ENCODE measurements at regions not wholly inside any gene's neighbourhood (a gene's known extent, or its start where the extent isn't known, plus 50 kb on each side); places are given as distances from the start of the nearest gene placed in this dataset.

DNA sequence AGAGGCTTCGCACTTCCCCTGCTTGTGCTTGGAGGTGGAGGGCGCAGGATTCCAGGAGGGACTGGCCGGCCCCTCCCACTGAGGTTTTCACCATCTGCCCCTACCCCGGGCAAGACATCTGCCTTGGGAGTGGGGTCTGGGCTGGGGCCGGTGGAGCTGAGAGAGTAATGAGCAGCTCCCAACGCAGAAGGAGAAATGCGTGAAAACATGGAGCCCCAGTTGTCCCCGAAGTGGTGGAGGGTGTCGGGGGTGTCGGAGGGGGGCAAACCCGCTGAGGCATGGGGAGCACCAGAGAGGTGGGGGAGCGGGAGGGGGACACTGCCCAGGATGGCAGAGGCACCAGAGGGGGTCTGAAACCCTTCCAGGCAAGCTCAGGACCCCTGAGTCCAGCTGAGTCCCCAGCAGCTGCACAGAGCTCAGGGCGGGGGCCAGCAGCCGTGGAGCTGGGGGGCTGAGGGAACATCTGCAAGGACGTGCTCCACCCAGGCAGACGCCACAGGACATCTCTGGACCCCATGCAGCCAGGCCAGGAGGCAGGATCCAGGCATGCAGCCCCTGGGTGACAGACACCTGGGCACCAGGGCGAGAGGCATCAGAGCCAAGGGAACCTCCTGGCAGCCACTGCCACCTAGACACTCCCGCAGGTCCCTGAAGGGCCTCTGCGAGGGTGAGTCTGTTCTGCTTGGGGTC lies 110.6 kb downstream of the SIK1 start:
- no peak for DNase-seq

DNA sequence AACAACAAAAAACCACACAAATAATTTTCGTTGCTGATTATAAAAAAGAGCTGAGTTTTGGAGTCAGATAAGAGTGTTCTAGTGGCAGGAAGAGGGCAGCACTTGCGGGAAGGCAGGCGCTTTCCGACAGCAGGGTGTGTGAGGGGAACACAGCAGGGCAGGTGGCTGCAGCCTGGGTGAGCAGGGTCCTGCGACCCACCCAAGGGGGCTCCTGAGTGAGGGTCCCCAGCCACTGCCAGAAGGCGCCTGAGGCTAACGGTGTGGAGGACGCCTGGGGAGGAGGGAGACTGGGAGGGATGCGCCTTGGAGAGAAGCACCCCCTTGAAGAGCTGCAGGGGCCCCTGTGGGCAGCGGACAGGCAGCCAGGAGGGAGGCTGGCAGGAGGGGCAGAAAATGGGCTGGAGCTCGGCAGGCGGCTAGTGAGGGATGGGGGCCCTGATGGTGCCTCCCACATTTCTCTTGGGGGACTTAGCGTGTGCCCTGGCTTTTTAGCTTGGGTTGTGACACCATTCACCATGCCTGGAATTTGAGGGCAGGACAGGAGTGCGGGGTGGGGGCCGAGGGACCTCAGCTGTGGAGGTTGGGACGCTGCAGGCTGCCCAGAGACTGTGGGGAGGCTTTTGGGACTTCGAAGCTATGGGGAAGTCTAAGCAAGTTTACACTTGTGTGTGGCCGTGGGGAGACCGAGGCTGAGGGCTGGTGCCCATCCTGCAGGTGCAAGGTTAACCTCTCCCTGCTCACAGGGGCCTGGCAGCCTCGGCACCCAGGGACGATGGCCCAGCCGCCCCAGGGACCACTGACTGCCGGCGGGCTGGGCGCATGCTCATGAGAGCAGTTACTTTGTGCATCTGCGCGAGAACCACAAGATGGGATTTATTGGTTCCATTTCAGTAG lies 111.4 kb downstream of the SIK1 start:
- no peak for DNase-seq

- no peak for DNase-seq
Observed at GRCh38 chr21:43313939-43314405, 113.0 kb downstream of the SIK1 start.

DNA sequence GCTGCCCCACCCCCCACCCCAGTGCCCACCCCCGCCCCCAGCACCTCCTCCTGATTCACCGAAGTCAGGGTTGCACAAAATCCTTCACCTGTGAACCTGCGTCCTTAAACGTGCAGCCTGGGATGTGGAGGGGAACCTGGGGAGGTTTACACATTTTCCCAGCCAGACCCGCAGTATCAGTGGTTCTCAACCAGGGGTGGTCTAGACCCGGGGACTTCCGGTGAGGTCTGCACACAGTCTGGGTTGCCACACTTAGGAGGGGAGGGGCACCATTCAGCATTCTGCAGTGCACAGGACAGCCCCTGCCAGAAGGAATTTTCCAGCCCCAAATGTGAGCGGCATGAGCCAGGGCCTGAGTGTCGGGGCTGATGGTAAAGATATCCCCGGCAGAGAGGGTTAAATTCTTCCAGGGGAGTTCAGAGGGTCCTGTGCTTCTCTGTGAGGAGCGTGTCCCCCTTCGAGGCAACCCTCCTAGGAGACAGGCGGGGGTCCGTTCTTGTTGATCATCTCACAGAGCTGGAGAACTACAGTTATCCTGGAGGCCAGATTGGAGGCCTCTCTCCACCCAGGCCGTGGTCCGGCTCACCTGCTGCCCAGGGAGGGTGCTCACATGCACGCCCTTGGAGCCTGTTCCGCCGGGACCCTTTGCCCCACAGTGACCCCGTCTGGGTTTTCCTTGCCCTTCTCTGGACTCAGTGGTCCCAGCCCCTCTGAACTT lies 113.6 kb downstream of the SIK1 start:
- DNase-seq: no peak

DNA sequence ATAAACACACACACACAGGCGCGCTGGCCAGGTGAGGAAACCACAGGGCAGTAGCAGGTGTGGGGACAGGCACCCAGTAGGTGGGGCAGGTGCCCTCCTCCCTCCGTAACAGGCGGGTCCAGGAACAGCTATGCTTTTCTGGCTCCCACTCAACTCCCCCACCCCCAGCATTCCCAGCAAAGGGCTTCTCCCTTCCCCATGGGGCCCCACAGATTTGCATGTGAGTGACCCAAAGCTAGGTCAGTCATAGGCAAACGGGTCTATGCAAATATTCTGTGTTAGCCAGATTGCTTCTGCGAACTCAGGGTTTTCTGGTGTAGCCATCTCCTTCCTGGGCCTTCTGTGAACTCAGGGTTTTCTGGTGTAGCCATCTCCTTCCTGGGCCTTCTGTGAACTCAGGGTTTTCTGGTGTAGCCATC lies 114.2 kb downstream of the SIK1 start:
- DNase-seq: no peak

GRCh38 chr21:43312011-43312410 lies 114.9 kb downstream of the SIK1 start:
- no peak for DNase-seq

DNA sequence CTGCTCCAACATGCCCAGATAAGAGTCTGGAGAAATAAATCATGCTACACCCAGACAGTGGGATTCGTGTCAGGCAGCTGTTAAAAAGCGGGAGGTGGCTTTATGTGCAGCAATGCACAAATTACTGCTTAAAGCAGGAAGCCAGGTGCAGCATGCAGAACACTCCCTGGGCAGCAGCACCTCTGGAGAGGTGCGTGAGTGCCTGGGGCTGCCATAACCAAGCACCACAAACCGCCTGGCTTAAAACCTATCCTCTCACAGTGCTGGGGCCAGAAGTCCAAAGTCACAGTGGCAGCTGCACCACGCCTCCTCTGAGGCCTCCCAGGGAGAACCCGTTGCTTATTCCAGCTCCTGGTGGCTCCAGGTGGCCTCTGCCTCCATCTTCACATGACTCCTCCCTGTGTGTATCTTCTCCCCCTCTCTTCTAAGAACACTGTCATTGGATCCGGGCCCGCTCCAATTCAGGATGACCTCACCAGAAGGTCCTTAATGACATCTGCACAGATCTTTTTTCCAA lies 115.6 kb downstream of the SIK1 start:
- DNase-seq: peak; percentile 84

- DNase-seq: no peak
Observed at GRCh38 chr21:43308815-43309283, 118.1 kb downstream of the SIK1 start.

DNA sequence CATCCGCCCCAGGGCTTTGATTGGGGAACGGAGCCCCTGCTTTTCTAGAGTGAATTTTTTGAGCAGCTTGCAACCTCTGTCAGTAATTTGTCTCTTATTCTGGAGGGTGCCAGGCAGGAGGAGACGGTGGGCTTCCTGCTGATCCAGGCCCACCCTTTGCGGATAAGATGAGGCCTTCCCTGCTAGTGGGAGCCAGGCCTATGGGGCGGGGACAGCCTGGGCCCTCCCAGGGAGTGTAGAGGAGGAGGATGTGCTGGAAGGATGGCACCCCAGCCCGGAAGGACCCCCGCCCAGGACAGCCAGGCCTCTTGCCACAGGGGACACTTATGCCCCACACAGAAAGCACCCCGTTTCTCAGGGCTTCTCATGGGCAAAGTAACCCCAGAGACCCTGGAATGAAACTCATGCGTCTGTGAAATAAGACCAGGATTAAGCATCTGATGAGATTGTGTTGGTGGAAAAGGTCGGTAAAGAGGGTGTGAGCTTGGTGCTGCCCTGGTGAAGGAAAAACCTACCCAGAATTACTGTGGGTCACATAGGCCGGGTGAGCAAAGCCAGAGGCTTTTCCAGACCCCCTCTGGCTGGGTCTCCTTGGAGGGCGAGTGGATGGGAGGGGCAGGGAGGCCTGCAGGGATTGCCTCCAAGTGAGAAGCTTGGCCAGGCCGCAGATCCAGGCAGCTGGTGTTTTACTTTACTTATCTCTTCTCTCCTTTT lies 118.7 kb downstream of the SIK1 start:
- DNase-seq: no peak

- DNase-seq: no peak
Observed at GRCh38 chr21:43307677-43308070, 119.3 kb downstream of the SIK1 start.

GRCh38 chr21:43306911-43307676 lies 119.8 kb downstream of the SIK1 start:
- peak; percentile 32 for DNase-seq

GRCh38 chr21:43306391-43306790 lies 120.5 kb downstream of the SIK1 start:
- DNase-seq: no peak

GRCh38 chr21:43305811-43306311 lies 121.1 kb downstream of the SIK1 start:
- no peak for DNase-seq

DNA sequence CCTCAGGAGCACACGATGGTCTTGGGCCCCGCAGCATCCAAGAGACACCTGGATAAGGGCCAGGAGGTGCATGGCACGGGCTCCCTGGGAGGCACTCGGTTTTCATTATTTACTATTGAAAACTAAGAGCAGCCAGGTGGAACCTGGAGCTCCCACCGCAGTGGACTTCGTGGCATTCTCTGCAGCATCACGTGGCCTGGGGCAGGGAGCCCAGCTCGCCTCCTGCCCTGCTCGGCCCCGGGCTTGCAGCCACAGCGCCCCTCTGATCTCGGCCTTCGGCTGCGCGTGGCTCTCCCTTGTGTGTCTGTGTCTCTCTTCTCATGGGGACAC lies 121.6 kb downstream of the SIK1 start:
- no peak for DNase-seq

DNA sequence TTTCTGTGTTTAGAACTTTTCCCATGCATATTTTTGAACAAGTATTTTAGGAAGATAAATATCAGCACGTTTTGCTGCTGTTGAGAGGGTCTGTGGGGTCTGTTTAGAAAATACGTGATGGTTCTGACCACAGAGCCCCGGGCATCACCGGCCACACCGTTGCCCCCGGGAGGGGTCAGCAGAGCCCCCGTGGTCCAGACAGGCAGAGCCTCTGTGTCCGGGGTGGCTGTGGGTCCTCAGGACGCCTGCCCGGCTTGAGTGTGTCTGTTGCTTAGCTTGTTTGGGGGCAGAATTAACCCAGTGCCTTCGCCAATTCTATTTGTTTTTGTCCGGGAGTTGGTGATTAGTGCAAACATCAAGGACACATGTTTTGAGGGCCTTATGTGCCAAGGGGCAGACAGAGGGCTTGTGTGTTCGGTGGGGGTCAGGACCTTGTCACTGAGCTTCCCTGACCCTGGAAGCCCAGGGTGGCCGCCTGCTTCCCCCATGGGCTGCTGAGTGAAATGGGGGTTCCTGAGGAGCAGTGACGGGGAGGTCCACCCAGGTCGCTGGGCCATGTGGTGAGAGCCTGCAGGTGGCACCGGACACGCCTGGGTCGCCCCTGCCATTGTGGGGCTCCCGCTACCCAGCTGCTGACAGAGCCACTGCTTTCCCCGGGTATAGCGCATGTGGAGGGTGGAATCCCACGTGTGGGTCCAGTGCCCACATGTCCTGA lies 122.2 kb downstream of the SIK1 start:
- DNase-seq: no peak

GRCh38 chr21:43304206-43304605 lies 122.7 kb downstream of the SIK1 start:
- DNase-seq: no peak

DNA sequence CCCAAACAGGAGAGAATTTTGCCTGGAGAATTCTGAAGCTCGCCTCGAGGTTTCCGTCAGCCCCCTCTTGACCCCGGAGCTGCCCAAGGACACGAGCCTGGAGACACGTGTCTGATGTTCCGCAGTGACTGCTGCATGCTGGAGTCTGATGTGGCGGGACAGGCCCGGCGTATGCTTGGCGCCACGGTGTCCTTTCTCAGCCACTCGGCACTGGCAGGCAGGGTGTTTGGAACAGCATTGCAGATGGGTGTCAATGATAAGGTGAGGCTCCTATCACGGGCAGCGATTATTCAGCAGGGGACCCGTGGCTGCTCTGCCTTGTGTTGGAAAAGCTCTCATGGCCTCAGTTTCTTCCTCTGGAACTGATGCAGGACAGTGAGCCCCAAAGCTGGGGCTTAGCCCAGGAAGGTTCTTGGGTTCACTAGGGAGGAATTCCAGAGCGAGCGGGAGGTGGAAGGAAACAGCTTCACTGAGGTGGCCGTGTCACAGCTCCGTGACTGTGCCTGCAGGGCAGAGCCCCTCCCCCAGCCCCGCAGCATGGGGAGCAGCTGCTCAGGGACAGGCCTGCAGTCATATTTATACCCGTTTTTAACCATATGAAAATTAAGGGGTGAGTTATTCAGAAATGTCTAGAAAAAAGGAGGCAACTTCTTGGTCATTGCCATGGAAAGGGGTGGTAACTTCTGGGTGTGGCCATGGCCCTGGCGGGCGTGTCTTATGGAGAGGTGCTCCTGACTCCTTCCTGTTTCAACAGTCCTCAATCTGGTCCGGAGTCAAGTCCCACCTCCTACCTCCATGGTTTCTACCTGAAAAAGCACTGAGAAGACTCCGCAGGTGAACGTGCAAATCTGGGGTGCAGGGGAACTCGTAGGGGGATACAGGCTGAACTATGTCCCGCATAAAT lies 123.4 kb downstream of the SIK1 start:
- no peak for DNase-seq

GRCh38 chr21:43302769-43303168 lies 124.2 kb downstream of the SIK1 start:
- DNase-seq: no peak

DNA sequence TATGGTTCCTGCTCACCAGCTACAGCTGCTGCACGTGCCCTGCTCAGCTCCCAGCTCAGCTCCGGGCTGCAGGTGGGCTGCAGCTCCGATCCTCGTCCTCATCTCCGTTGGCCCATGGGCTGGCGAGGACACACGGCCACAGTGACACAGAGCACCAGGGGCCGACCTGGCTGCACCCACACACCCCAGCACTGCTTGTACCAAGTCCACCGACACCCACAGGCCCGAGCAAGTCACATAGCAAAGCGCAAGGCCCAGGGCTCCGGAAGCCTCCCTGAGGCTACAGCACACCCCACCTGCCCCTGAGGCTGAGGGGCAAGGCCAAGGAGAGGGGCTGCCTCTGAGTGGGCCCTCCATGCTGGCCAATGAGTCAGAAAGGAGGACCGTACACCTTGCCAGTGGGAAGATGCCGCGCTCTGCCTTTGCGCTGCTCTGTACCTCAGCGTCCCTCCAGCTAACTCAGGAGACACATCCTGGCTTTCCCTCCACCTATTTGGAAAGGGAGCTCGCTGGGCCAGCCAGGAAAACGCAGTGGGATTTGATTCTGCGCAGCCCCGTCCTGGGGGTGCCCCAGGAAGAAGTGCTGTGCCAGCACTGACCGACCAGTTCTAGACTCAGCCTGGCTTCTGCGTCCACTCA lies 124.8 kb downstream of the SIK1 start:
- DNase-seq: no peak
